Body of pancreas (tissue), 4 donors: ENCODE measurements at regions not wholly inside any gene's neighbourhood (a gene's known extent, or its start where the extent isn't known, plus 50 kb on each side); places are given as distances from the start of the nearest gene placed in this dataset.

Experiments used
- ATAC-seq: fragments of 150-250 bp; one replicate; pipeline ENCODE4 v1.9.1; 2016
- DNase-seq, 4 donors: peaks; one replicate each; pipeline ENCODE4 v3.0.0-alpha.2; 2019
- H3K27ac ChIP-seq, 4 donors: fragments of 200-600 bp; sonication (generic); 1 replicate in 3 of 4; 2 replicates in 1 of 4; pipeline versions ENCODE4 v1.5.1 to v1.6.1; 2016 to 2019; ENCODE audit warnings: mild to moderate bottlenecking in 1 of 4, mixed read lengths in 1 of 4, moderate library complexity in 1 of 4
- H3K27me3 ChIP-seq, 2 donors: fragments of 200-600 bp; sonication (generic); one replicate each; pipeline ENCODE4 v1.6.0; 2016; ENCODE audit warnings: mild to moderate bottlenecking in 1 of 2
- H3K36me3 ChIP-seq, 2 donors: fragments of 200-600 bp; sonication (generic); replicated peaks in 1 of 2; 2 replicates each; pipeline ENCODE4 v1.5.1; 2016; ENCODE audit warnings: low read depth in 2 of 2; ENCODE audit not compliant: insufficient read depth in 1 of 2
- H3K4me1 ChIP-seq: fragments of 200-600 bp; sonication (generic); one replicate; pipeline ENCODE4 v1.6.0; 2016
- H3K4me3 ChIP-seq, 2 donors: fragments of 200-600 bp; sonication (generic); 1 replicate in 1 of 2; 2 replicates in 1 of 2; pipeline ENCODE4 v1.5.1; 2016 to 2019
- H3K9me3 ChIP-seq, 3 donors: fragments of 200-600 bp; sonication (generic); 1 replicate in 2 of 3; 2 replicates in 1 of 3; pipeline ENCODE4 v1.5.1; 2016
- CTCF ChIP-seq, 7 experiments: fragments of 450-650 bp in 4 of 7; fragments of 200-600 bp in 3 of 7; sonication (generic) in 3 of 7; IDR thresholded peaks; one replicate each; pipeline ENCODE4 v1.5.1; 2016 to 2019; ENCODE audit warnings: antibody characterized with exemption in 7 of 7
- POLR2A ChIP-seq, 3 donors: fragments of 450-650 bp; IDR thresholded peaks; one replicate each; pipeline ENCODE4 v1.6.1; 2016; ENCODE audit warnings: antibody characterized with exemption in 3 of 3, mild to moderate bottlenecking in 2 of 3
- WGBS, 2 donors: methylation state at CpG; one replicate each; pipeline ENCODE4 v1.1.5; 2017; 5-methylcytosine and 5-hydroxymethylcytosine counted together
- intact Hi-C: fragments of 100-400 bp; cut with DNase I; formaldehyde crosslinking; loops from one replicate; pipeline ENCODE4 v1.15.1; 2023

GRCh38 chr15:85956532-85957275 lies 123.0 kb upstream of the AGBL1 start:
- TF ChIP-seq CTCF (IDR thresholded peaks at IDR 0.05) (no peak), POLR2A (IDR thresholded peaks at IDR 0.05) (no peak)
- Histone ChIP-seq H3K27me3 (no peaks in the 10 kb centered on the region), H3K4me1 (no peaks in the 10 kb centered on the region), H3K4me3 (no peak overlapping the region), H3K9me3 (no peaks in the 10 kb centered on the region), H3K36me3 (no peaks in the 10 kb centered on the region), H3K27ac (no peak overlapping the region)
- intact Hi-C loops = no loop called here
- no peak for DNase-seq
- ATAC-seq = no peak
- WGBS, 2 donors = 70 to 79% methylated on average over 2 of the region's 2 CpGs

- Histone ChIP-seq H3K36me3 (no peaks in the 10 kb centered on the region), H3K4me3 (no peak overlapping the region), H3K27me3 (no peaks in the 10 kb centered on the region), H3K9me3 (no peaks in the 10 kb centered on the region), H3K4me1 (no peaks in the 10 kb centered on the region), H3K27ac (no peak overlapping the region)
- no peak for DNase-seq
- WGBS, 2 donors = 58 to 61% methylated on average over 4 of the region's 4 CpGs
- no peak for TF ChIP-seq CTCF (IDR thresholded peaks at IDR 0.05)
- TF ChIP-seq POLR2A (IDR thresholded peaks at IDR 0.05) = no peak
- intact Hi-C loops = no loop called here
- ATAC-seq = no peak
Measured at GRCh38 chr15:85959611-85960010, 120.1 kb upstream of the AGBL1 start.

GRCh38 chr15:85960381-85960780 lies 119.3 kb upstream of the AGBL1 start:
- no peak for TF ChIP-seq POLR2A (IDR thresholded peaks at IDR 0.05)
- TF ChIP-seq CTCF (IDR thresholded peaks at IDR 0.05) = no peak
- intact Hi-C loops = no loop called here
- no peak for ATAC-seq

GRCh38 chr15:85961821-85962220 lies 117.8 kb upstream of the AGBL1 start:
- H3K4me1 ChIP-seq = no peaks in the 10 kb centered on the region
- intact Hi-C loops = no loop called here
- H3K27ac ChIP-seq = no peak overlapping the region
- no peaks in the 10 kb centered on the region for H3K36me3 ChIP-seq
- ATAC-seq (no peak), DNase-seq (no peak)
- no peaks in the 10 kb centered on the region for H3K27me3 ChIP-seq
- WGBS, 2 donors = 61 to 78% methylated on average over 4 of the region's 4 CpGs
- H3K4me3 ChIP-seq = no peak overlapping the region
- TF ChIP-seq CTCF (IDR thresholded peaks at IDR 0.05) (no peak), POLR2A (IDR thresholded peaks at IDR 0.05) (no peak)
- H3K9me3 ChIP-seq = no peaks in the 10 kb centered on the region

More at GRCh38 chr15:85960381-85960780, 119.3 kb upstream of the AGBL1 start:
- no peak overlapping the region for H3K4me3 ChIP-seq
- H3K4me1 ChIP-seq = no peaks in the 10 kb centered on the region
- no peaks in the 10 kb centered on the region for H3K27me3 ChIP-seq
- no peaks in the 10 kb centered on the region for H3K9me3 ChIP-seq
- no peak overlapping the region for H3K27ac ChIP-seq
- no peaks in the 10 kb centered on the region for H3K36me3 ChIP-seq
- WGBS, 2 donors = 68 to 88% methylated on average over 2 of the region's 2 CpGs
- no peak for DNase-seq

- Histone ChIP-seq H3K36me3 (no peaks in the 10 kb centered on the region), H3K27ac (no peak overlapping the region), H3K4me3 (no peak overlapping the region), H3K4me1 (no peaks in the 10 kb centered on the region), H3K27me3 (no peaks in the 10 kb centered on the region), H3K9me3 (no peaks in the 10 kb centered on the region)
- no peak for ATAC-seq
- DNase-seq = no peak
- intact Hi-C loops = no loop called here
- no peak for TF ChIP-seq CTCF (IDR thresholded peaks at IDR 0.05)
- TF ChIP-seq POLR2A (IDR thresholded peaks at IDR 0.05) = no peak
- 67 to 69% methylated on average over 4 of the region's 4 CpGs for WGBS, 2 donors
Measured at GRCh38 chr15:85963262-85963760, 116.4 kb upstream of the AGBL1 start.
